ENCODE measurements at regions not wholly inside any gene's neighbourhood (a gene's known extent, or its start where the extent isn't known, plus 50 kb on each side); places are given as distances from the start of the nearest gene placed in this dataset.

- TF ChIP-seq REST (IDR thresholded peaks at IDR 0.05) = no peak
- no peak for TF ChIP-seq JUND (IDR thresholded peaks at IDR 0.05)
- TF ChIP-seq YY1 (IDR thresholded peaks at IDR 0.05) = no peak
- no peak for TF ChIP-seq EGR1 (IDR thresholded peaks at IDR 0.05; ENCODE audit: low read depth in 2 of 2)
- TF ChIP-seq SP1 (IDR thresholded peaks at IDR 0.05) = no peak
- no peak for TF ChIP-seq RAD21 (IDR thresholded peaks at IDR 0.05)
- no peak for TF ChIP-seq HNF4A (conservative IDR thresholded peaks at IDR 0.05)
- no peak for TF ChIP-seq ATF3 (IDR thresholded peaks at IDR 0.05)
Observed at GRCh38 chr2:142190805-142191204, 60.0 kb upstream of the LRP1B start (continued).

DNA sequence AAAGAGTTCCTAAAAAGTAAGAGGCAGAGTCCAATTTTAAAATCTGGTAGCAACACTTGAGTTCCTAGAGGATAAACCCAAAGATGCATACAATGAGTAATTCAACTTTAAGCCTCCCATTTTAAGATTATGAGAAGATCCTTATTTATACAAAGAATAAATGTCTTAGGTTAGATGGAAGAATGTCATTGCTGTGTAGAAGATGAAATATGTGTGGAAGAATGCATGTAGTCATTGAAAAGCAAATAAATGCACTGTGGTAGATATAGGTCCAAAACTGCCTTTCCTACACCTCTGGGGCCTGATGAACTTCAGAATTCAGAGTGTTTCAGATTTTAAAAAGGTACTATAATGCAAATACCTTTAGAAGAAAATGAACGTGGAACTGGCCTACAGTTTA is 58.7 kb upstream of the LRP1B start:
- 51% methylated on average over 1 of the region's 1 CpG for WGBS
- H3K36me3 ChIP-seq (ENCODE audit: control insufficient read depth in 4 of 4, insufficient read depth in 3 of 4, low read depth in 1 of 4, low read length in 3 of 4) = no peaks in the 10 kb centered on the region
- no peak overlapping the region for H3K27ac ChIP-seq (ENCODE audit: low read depth in 1 of 2, low read length in 2 of 2)
- no peak overlapping the region for H3K4me3 ChIP-seq (ENCODE audit: low read depth in 1 of 3, low read length in 3 of 3)
- no peak for DNase-seq (ENCODE audit: low spot score)
- H3K9ac ChIP-seq (ENCODE audit: low read depth in 1 of 2, low read length in 2 of 2) = no peak overlapping the region
- no peaks in the 10 kb centered on the region for H3K9me3 ChIP-seq (ENCODE audit: control insufficient read depth in 4 of 4, low read length in 3 of 4)
- TF ChIP-seq HNF4A (conservative IDR thresholded peaks at IDR 0.05) (no peak), YY1 (IDR thresholded peaks at IDR 0.05) (no peak), TAF1 (conservative IDR thresholded peaks at IDR 0.05) (no peak), JUND (IDR thresholded peaks at IDR 0.05) (no peak)
- no peaks in the 10 kb centered on the region for H3K27me3 ChIP-seq (ENCODE audit: control insufficient read depth in 4 of 4, insufficient read depth in 4 of 4, low read length in 3 of 4)
- no peaks in the 10 kb centered on the region for H3K4me1 ChIP-seq (ENCODE audit: control insufficient read depth in 4 of 4, insufficient read depth in 4 of 4, low read length in 3 of 4)

- no peaks in the 10 kb centered on the region for H3K36me3 ChIP-seq (ENCODE audit: control insufficient read depth in 4 of 4, insufficient read depth in 3 of 4, low read depth in 1 of 4, low read length in 3 of 4)
- H3K9me3 ChIP-seq (ENCODE audit: control insufficient read depth in 4 of 4, low read length in 3 of 4) = no peaks in the 10 kb centered on the region
- TF ChIP-seq HNF4A (conservative IDR thresholded peaks at IDR 0.05) (no peak), HNF4G (IDR thresholded peaks at IDR 0.05) (no peak)
- DNase-seq (ENCODE audit: low spot score) = no peak
- H3K4me3 ChIP-seq (ENCODE audit: low read depth in 1 of 3, low read length in 3 of 3) = no peak overlapping the region
- no peak overlapping the region for H3K27ac ChIP-seq (ENCODE audit: low read depth in 1 of 2, low read length in 2 of 2)
- 95% methylated on average over 1 of the region's 1 CpG for WGBS
- no peak overlapping the region for H3K9ac ChIP-seq (ENCODE audit: low read depth in 1 of 2, low read length in 2 of 2)
- H3K4me1 ChIP-seq (ENCODE audit: control insufficient read depth in 4 of 4, insufficient read depth in 4 of 4, low read length in 3 of 4) = no peaks in the 10 kb centered on the region
- H3K27me3 ChIP-seq (ENCODE audit: control insufficient read depth in 4 of 4, insufficient read depth in 4 of 4, low read length in 3 of 4) = no peaks in the 10 kb centered on the region
Observed at GRCh38 chr2:142188562-142188961, 57.7 kb upstream of the LRP1B start.

GRCh38 chr2:142180820-142181533 is 50.2 kb upstream of the LRP1B start:
- H3K9ac ChIP-seq (ENCODE audit: low read depth in 1 of 2, low read length in 2 of 2) = no peak overlapping the region
- H3K9me3 ChIP-seq (ENCODE audit: control insufficient read depth in 4 of 4, low read length in 3 of 4) = no peaks in the 10 kb centered on the region
- 43% methylated on average over 22 of the region's 22 CpGs for WGBS
- no peak overlapping the region for H3K4me3 ChIP-seq (ENCODE audit: low read depth in 1 of 3, low read length in 3 of 3)
- no peaks in the 10 kb centered on the region for H3K36me3 ChIP-seq (ENCODE audit: control insufficient read depth in 4 of 4, insufficient read depth in 3 of 4, low read depth in 1 of 4, low read length in 3 of 4)
- DNase-seq (ENCODE audit: low spot score) = no peak
- TF ChIP-seq, protein P1, sequence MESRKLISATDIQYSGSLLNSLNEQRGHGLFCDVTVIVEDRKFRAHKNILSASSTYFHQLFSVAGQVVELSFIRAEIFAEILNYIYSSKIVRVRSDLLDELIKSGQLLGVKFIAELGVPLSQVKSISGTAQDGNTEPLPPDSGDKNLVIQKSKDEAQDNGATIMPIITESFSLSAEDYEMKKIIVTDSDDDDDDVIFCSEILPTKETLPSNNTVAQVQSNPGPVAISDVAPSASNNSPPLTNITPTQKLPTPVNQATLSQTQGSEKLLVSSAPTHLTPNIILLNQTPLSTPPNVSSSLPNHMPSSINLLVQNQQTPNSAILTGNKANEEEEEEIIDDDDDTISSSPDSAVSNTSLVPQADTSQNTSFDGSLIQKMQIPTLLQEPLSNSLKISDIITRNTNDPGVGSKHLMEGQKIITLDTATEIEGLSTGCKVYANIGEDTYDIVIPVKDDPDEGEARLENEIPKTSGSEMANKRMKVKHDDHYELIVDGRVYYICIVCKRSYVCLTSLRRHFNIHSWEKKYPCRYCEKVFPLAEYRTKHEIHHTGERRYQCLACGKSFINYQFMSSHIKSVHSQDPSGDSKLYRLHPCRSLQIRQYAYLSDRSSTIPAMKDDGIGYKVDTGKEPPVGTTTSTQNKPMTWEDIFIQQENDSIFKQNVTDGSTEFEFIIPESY (IDR thresholded peaks at IDR 0.05) = no peak
- TF ChIP-seq ATF3 (IDR thresholded peaks at IDR 0.05) (no peak), RAD21 (IDR thresholded peaks at IDR 0.05) (peak in 1 of 2 donors; percentile 18)
- TF ChIP-seq, protein P2, sequence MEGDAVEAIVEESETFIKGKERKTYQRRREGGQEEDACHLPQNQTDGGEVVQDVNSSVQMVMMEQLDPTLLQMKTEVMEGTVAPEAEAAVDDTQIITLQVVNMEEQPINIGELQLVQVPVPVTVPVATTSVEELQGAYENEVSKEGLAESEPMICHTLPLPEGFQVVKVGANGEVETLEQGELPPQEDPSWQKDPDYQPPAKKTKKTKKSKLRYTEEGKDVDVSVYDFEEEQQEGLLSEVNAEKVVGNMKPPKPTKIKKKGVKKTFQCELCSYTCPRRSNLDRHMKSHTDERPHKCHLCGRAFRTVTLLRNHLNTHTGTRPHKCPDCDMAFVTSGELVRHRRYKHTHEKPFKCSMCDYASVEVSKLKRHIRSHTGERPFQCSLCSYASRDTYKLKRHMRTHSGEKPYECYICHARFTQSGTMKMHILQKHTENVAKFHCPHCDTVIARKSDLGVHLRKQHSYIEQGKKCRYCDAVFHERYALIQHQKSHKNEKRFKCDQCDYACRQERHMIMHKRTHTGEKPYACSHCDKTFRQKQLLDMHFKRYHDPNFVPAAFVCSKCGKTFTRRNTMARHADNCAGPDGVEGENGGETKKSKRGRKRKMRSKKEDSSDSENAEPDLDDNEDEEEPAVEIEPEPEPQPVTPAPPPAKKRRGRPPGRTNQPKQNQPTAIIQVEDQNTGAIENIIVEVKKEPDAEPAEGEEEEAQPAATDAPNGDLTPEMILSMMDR (IDR thresholded peaks at IDR 0.05; ENCODE audit: low read depth, low read length, missing input control) = peak; percentile 16
- H3K4me1 ChIP-seq (ENCODE audit: control insufficient read depth in 4 of 4, insufficient read depth in 4 of 4, low read length in 3 of 4) = no peaks in the 10 kb centered on the region
- no peak overlapping the region for H3K27ac ChIP-seq (ENCODE audit: low read depth in 1 of 2, low read length in 2 of 2)
- H3K27me3 ChIP-seq (ENCODE audit: control insufficient read depth in 4 of 4, insufficient read depth in 4 of 4, low read length in 3 of 4) = no peaks in the 10 kb centered on the region
